ENCODE measurements at regions not wholly inside any gene's neighbourhood (a gene's known extent, or its start where the extent isn't known, plus 50 kb on each side); places are given as distances from the start of the nearest gene placed in this dataset.
"Not testable (repeated sequence)": the region's sequence is repeated elsewhere in the genome, so short reads cannot be mapped to it uniquely, and the experiment has no call there.

GRCh38 chr2:87512864-87513530 lies 234.9 kb upstream of the PLGLB2 start:
- not testable (repeated sequence) for DNase-seq (ENCODE audit: low read depth in 3 of 3)

GRCh38 chr2:87514034-87514433 lies 233.9 kb upstream of the PLGLB2 start:
- not testable (repeated sequence) for DNase-seq (ENCODE audit: low read depth in 3 of 3)

GRCh38 chr2:87514515-87514914 lies 233.4 kb upstream of the PLGLB2 start:
- not testable (repeated sequence) for DNase-seq (ENCODE audit: low read depth in 3 of 3)

DNA sequence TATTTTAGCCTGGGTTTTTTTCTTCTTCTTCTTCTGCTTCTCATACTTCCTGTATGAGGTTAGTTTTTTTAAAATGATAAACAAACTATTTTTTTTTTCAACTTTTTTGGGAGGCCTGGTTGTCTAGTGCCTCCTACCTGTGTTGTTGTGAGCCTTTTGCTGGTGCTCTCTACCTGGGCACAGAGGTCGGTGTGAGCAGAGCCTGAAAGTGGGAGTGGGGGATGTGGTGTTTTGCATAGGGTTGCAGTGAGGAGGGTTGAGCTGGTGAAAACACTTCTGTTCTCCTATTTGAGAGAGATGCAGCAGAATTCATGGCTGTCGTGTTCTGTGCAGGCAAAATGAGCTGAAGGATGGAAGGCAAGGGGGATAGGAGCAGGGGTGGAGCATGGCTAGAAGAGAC lies 232.7 kb upstream of the PLGLB2 start:
- DNase-seq (ENCODE audit: low read depth in 3 of 3), result not testable (repeated sequence)

DNA sequence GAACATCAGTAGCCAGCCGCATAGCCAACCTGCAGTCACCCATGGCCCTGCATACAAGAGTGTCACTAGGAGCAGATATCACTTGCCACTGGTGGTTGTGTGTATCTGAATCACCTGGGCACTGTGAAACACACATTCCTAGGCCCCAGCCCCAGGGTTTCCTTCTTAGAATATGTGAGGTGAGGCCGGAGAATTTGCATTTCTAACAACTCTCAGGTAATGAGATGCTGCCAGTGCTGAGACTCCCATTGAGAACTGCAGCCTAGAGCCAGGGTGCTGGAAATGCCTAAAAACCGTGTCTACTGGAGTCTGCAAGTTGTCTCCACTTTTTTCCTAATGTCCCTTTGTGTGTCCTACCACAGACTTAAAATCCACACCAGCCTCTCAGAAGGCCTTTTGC lies 232.0 kb upstream of the PLGLB2 start:
- not testable (repeated sequence) for DNase-seq (ENCODE audit: low read depth in 3 of 3)

- not testable (repeated sequence) for DNase-seq (ENCODE audit: low read depth in 3 of 3)
Measured at GRCh38 chr2:87516369-87516967, 231.4 kb upstream of the PLGLB2 start.

- DNase-seq (ENCODE audit: low read depth in 3 of 3), result not testable (repeated sequence)
Measured at GRCh38 chr2:87517438-87517837, 230.4 kb upstream of the PLGLB2 start.

GRCh38 chr2:87518066-87518465 lies 229.8 kb upstream of the PLGLB2 start:
- DNase-seq (ENCODE audit: low read depth in 3 of 3), result not testable (repeated sequence)

DNA sequence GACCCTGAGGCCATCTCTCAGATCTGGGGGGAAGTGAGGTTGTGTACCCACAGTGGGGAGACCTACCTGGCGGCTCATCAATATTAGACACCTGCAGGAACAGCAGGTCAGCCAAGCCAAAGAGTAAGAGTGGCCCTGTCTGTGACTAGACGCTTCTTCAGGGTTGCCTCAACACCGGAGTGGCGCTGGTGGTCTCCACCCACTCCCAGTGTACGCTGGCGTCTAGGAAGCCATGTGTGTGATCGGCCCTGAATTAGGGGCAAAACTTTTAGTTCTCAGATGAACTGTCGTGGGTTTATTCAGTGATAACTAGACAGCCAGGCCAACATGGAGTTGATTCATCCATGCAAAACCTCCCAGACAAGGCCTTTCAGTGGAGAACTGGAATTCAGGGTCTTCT lies 229.3 kb upstream of the PLGLB2 start:
- DNase-seq (ENCODE audit: low read depth in 3 of 3), result not testable (repeated sequence)

GRCh38 chr2:87519158-87520011 lies 228.5 kb upstream of the PLGLB2 start:
- DNase-seq (ENCODE audit: low read depth in 3 of 3), result not testable (repeated sequence)

- peak in 1 of 3 donors; percentile 50 for DNase-seq (ENCODE audit: low read depth in 3 of 3)
Measured at GRCh38 chr2:87521057-87521456, 226.8 kb upstream of the PLGLB2 start.

GRCh38 chr2:87521489-87521888 lies 226.4 kb upstream of the PLGLB2 start:
- DNase-seq (ENCODE audit: low read depth in 3 of 3), result not testable (repeated sequence)

DNA sequence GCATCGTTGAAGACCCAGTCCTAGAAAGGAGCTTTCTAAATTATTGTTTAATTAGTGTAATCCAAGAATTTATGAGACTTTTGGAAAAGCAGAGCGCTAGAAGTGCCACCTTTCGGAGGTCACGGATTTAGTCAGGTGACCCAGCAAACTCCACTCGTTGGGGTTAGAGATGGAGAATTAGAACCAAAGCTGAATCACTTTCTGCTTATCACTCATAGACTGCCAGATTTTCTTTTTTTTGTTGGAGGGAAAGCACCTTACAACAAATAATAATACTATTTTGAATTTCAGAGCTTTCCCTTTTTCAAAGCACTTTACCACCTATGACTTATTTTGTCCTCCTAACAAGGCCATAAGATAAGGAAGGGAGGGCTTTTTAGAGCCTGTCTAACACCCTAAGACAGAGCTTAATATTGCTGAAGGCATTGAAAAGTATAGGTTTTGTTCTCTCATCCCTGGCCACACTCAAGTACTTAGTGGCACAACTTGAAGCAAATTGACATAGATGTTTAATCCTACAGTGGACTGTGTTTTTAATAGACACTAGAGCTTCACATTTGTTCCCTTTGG lies 223.2 kb upstream of the PLGLB2 start:
- not testable (repeated sequence) for DNase-seq (ENCODE audit: low read depth in 3 of 3)

DNA sequence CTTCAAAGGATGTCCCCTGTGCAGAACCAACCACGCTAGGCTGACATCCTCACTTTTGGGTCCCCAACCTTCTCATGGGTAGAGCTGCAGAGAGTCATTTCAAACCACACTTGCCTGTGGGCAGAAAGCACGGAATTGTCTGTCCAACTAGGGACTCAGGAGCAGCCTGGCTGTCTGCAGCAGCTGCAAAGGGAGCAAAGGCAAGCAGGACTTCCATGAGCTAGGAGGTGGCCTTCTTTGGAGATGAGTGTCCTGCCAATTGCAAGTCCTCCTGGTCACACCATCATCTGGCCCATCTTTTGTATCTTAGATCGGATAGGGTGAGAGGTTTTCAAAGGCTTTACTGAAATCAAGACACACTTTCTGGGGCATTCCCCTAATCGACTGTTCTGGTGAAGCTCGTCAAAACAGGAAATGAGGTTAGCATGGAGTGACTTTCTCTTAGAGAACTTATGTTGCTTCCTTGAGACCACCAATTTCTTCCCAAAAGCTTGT lies 222.3 kb upstream of the PLGLB2 start:
- not testable (repeated sequence) for DNase-seq (ENCODE audit: low read depth in 3 of 3)

DNA sequence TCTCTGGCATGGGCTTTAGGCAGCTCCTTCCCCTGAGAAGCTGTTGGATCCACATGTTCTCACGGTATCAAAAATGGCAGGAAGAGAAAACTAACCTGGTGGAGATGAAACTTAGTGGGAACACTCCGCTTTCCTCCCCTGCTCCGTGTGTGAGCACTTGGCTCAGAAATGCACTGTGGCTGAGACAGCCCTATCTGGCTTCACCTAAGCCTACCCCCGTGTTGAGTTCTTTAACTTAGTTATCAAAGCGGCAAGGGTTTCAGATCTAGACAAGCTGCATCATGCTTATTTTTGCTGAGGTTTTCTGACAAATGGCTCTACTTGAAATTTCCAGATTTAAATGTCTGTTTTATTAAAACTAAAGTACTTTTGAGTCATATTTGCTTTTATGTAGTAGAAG lies 221.6 kb upstream of the PLGLB2 start:
- DNase-seq (ENCODE audit: low read depth in 3 of 3), result not testable (repeated sequence)

GRCh38 chr2:87531968-87532715 lies 215.7 kb upstream of the PLGLB2 start:
- not testable (repeated sequence) for DNase-seq (ENCODE audit: low read depth in 3 of 3)

GRCh38 chr2:87533390-87534272 lies 214.3 kb upstream of the PLGLB2 start:
- not testable (repeated sequence) for DNase-seq (ENCODE audit: low read depth in 3 of 3)

DNA sequence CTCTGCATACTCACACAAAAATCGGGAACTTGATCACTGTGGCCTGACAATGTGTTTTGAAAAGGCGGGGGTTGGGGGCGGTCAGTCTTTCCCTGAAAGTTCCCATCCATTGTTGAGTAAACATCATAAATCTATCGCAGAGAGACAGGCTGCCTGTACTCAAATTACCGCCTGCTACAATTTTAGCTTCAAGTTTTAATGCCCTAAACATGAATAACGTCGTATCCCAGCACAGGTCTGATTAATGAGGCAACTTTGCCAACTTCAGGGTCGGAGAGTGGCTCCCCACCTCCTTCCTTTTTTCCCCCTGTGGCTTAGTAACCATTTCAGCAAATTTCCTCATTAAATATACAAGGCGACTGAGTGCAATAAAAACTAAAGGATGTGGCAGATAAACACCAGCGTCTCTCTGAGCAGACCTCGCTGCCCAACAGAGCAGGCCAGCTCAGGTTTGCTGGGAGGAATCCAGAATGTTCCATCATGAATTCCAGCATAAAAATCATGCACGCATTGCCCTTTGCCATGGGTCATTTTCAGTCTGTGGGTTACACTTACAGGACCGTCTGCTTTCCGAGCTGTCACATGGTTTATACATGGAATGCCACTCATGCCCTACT lies 213.5 kb upstream of the PLGLB2 start:
- not testable (repeated sequence) for DNase-seq (ENCODE audit: low read depth in 3 of 3)

- not testable (repeated sequence) for DNase-seq (ENCODE audit: low read depth in 3 of 3)
Measured at GRCh38 chr2:87536427-87536826, 211.5 kb upstream of the PLGLB2 start.

DNA sequence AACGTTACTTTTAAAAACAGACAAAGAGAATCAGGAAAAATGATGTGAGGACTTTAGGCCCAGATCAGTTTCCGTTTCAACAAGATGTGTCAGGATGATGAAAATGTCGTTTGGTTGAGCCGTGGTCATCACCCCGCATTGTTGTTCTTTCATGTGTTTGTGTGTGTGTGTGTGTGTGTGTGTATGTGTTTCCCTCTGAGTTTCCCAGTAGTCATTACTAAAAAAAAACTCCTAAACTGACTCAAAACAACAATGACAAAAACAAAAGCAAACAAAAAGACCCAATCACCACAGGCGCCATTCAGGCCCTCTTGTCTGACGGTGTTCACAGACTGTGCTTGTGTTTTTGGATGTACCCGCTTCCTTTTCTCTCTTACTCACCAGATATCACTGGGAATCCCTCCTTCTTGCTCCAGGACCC lies 210.6 kb upstream of the PLGLB2 start:
- not testable (repeated sequence) for DNase-seq (ENCODE audit: low read depth in 3 of 3)
